Heart right ventricle (tissue), 16 donors: ENCODE measurements at regions not wholly inside any gene's neighbourhood (a gene's known extent, or its start where the extent isn't known, plus 50 kb on each side); places are given as distances from the start of the nearest gene placed in this dataset.

Experiments used
- ATAC-seq, 8 donors: fragments of 200-7000 bp; cut with Tn5 transposase; one replicate each; pipeline ENCODE4 v1.9.1; 2020; ENCODE audit warnings: mild to moderate bottlenecking in 8 of 8, moderate library complexity in 8 of 8, moderate number of reproducible peaks in 1 of 8
- DNase-seq, 2 donors: peaks; one replicate each; pipeline ENCODE4 v3.0.0-alpha.2; 2020
- H3K27ac ChIP-seq, 10 donors: fragments of 200-600 bp; sonication (generic) in 2 of 10; one replicate each; pipeline versions ENCODE4 v1.5.0 to v1.8.0; 2020 to 2022; ENCODE audit warnings: mild to moderate bottlenecking in 3 of 10
- H3K27me3 ChIP-seq, 7 donors: fragments of 200-600 bp; one replicate each; pipeline ENCODE4 v1.8.0; 2021 to 2022; ENCODE audit warnings: mild to moderate bottlenecking in 2 of 7
- H3K36me3 ChIP-seq, 9 donors: fragments of 200-600 bp; sonication (generic) in 1 of 9; one replicate each; pipeline versions ENCODE4 v1.5.0 to v1.8.0; 2020 to 2022; ENCODE audit warnings: mild to moderate bottlenecking in 2 of 9
- H3K4me1 ChIP-seq, 9 donors: fragments of 200-600 bp; sonication (generic) in 1 of 9; one replicate each; pipeline versions ENCODE4 v1.5.0 to v1.8.0; 2020 to 2022; ENCODE audit warnings: mild to moderate bottlenecking in 4 of 9
- H3K4me3 ChIP-seq, 10 donors: fragments of 200-600 bp; sonication (generic) in 2 of 10; one replicate each; pipeline versions ENCODE4 v1.5.0 to v1.8.0; 2020 to 2022; ENCODE audit warnings: mild to moderate bottlenecking in 7 of 10, moderate library complexity in 2 of 10
- H3K9me3 ChIP-seq, 11 donors: fragments of 200-600 bp in 10 of 11; sonication (generic) in 2 of 11; one replicate each; pipeline versions ENCODE4 v1.5.0 to v1.8.0; 2013 to 2022; ENCODE audit warnings: mild to moderate bottlenecking in 2 of 11, control low read depth in 1 of 11, moderate library complexity in 1 of 11
- WGBS, 2 donors: extraction: QIAGEN DNeasy Blood & Tissue Kit; methylation state at CpG; one replicate each; pipeline ENCODE4 v1.1.7; 2013; ENCODE audit warnings: inconsistent platforms in 1 of 2; 5-methylcytosine and 5-hydroxymethylcytosine counted together
- intact Hi-C, 10 donors: fragments of 100-400 bp; cut with DNase I; formaldehyde crosslinking; loops; one replicate each; pipeline versions ENCODE4 v1.11.1 to v1.14.2; 2022
- TF ChIP-seq, protein P1 (sequence below), 9 donors: fragments of 200-600 bp; sonication (generic) in 2 of 9; IDR thresholded peaks; one replicate each; pipeline versions ENCODE4 v1.5.0 to v1.8.0; 2021 to 2022; ENCODE audit warnings: antibody characterized with exemption in 9 of 9, mild to moderate bottlenecking in 5 of 9, moderate library complexity in 1 of 9
- donor health status: Arrhythmogenic right ventricular cardiomyopathy.
- donor health status: ischemic (EF 13 %, LVEDD 7.1; RV severe dilation, severe dysfunction).
- donor health status: healthy with polysubstance abuse.
- donor health status: DM: no; HTN: yes; CAD: no.
- donor health status: DM: no; HTN: no; CAD: no.
- donor health status: ischemic (EF 25% LVEDD 6.9; RV normal size, moderate dysfunction).
- donor health status: ischemic (EF 25% LVEDD 5.7; RV mildly dilated, moderate dysfunction).
- donor health status: healthy.
- donor health status: DM: yes; HTN: yes; CAD: no.
- donor health status: Ischemic cardiomyopathy.
- donor health status: ischemic (EF 35%, LVEDD 5.7; RV mildly dilated, moderate dysfunction).
- donor health status: nonischemic (EF 11% LVEDD 7.7; RV severe dilation, severe dysfunction).
- donor health status: DM: yes; HTN: yes; CAD: no.
- donor health status: PGD.
- donor health status: ischemic (EF 29% LVEDD 5.4; RV normal size, mild dysfunction).
- donor health status: nonischemic (EF 23%, LVEDD 6.1; RV moderate dilation, normal function).

GRCh38 chr14:85175556-85175955 is 354.4 kb upstream of the FLRT2 start:
- TF ChIP-seq, protein P1, sequence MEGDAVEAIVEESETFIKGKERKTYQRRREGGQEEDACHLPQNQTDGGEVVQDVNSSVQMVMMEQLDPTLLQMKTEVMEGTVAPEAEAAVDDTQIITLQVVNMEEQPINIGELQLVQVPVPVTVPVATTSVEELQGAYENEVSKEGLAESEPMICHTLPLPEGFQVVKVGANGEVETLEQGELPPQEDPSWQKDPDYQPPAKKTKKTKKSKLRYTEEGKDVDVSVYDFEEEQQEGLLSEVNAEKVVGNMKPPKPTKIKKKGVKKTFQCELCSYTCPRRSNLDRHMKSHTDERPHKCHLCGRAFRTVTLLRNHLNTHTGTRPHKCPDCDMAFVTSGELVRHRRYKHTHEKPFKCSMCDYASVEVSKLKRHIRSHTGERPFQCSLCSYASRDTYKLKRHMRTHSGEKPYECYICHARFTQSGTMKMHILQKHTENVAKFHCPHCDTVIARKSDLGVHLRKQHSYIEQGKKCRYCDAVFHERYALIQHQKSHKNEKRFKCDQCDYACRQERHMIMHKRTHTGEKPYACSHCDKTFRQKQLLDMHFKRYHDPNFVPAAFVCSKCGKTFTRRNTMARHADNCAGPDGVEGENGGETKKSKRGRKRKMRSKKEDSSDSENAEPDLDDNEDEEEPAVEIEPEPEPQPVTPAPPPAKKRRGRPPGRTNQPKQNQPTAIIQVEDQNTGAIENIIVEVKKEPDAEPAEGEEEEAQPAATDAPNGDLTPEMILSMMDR (IDR thresholded peaks at IDR 0.05), result no peak
- WGBS, 2 donors, result 92 to 93% methylated on average over 1 of the region's 1 CpG
- no peaks in the 10 kb centered on the region for H3K27me3 ChIP-seq
- H3K4me1 ChIP-seq, result no peaks in the 10 kb centered on the region
- no peak for DNase-seq
- H3K9me3 ChIP-seq, result peaks cover 0 to 13% (median 0%) of the 10 kb centered on the region in 11 donors
- ATAC-seq, result no peak
- intact Hi-C loops, result no loop called here
- no peak overlapping the region for H3K4me3 ChIP-seq
- no peak overlapping the region for H3K27ac ChIP-seq
- H3K36me3 ChIP-seq, result no peaks in the 10 kb centered on the region

DNA sequence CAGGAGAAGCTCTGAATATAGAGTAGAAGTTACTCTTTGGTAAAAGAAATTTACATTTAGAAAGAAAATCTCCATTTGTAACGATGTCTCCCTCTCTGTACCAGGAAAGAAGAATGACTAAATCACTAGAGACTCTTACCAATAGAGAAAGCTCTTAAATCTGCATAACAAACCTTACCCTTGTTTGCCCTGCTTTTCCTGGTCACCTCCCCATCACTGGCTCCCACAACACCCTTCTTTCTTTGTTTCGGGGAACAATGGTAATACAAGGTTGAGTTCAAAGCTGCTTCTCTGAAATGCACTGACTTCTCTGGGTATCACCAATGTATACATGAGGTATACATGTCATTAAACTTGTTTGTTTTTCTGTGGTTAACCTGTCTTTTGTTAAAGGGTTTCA is 351.1 kb upstream of the FLRT2 start:
- Histone ChIP-seq H3K4me1 (no peaks in the 10 kb centered on the region), H3K27ac (no peak overlapping the region), H3K27me3 (no peaks in the 10 kb centered on the region), H3K4me3 (no peak overlapping the region), H3K9me3 (peaks cover 0 to 13% (median 0%) of the 10 kb centered on the region in 11 donors), H3K36me3 (no peaks in the 10 kb centered on the region)
- TF ChIP-seq, protein P1 (IDR thresholded peaks at IDR 0.05), result no peak
- WGBS, 2 donors, result 85 to 90% methylated on average over 2 of the region's 2 CpGs
- DNase-seq, result no peak
- ATAC-seq, result no peak
- intact Hi-C loops, result no loop called here

- no peaks in the 10 kb centered on the region for H3K27me3 ChIP-seq
- no peaks in the 10 kb centered on the region for H3K36me3 ChIP-seq
- no peak overlapping the region for H3K27ac ChIP-seq
- ATAC-seq, result no peak
- DNase-seq, result no peak
- TF ChIP-seq, protein P1 (IDR thresholded peaks at IDR 0.05), result no peak
- WGBS, 2 donors, result 87 to 90% methylated on average over 1 of the region's 1 CpG
- intact Hi-C loops, result no loop called here
- no peaks in the 10 kb centered on the region for H3K4me1 ChIP-seq
- H3K4me3 ChIP-seq, result no peak overlapping the region
- peaks cover 0 to 13% (median 0%) of the 10 kb centered on the region in 11 donors for H3K9me3 ChIP-seq
Observed at GRCh38 chr14:85180876-85181275, 349.1 kb upstream of the FLRT2 start.

DNA sequence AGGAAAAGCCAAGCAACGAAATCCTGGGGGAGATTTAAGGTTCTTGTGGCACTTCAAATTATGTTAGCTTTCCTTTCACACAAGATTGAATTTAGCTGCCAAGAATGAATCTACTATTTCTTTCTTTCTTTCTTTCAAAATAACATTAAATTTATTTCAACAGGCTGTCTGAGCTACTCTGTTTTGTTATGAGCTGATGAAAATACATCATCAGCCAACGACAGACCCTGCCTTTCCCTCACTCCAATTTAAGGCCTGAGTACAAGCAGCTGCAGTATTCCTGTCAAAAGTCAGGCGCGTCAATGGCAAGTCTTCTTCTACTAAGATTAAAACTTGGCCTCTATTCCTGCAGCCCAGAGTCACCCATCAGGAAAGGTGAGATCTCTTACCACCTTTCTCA is 347.7 kb upstream of the FLRT2 start:
- 55 to 60% methylated on average over 4 of the region's 4 CpGs for WGBS, 2 donors
- peaks cover 0 to 13% (median 0%) of the 10 kb centered on the region in 11 donors for H3K9me3 ChIP-seq
- TF ChIP-seq, protein P1 (IDR thresholded peaks at IDR 0.05), result no peak
- H3K27me3 ChIP-seq, result no peaks in the 10 kb centered on the region
- no peak overlapping the region for H3K4me3 ChIP-seq
- no peak overlapping the region for H3K27ac ChIP-seq
- ATAC-seq (no peak), DNase-seq (no peak)
- H3K4me1 ChIP-seq, result no peaks in the 10 kb centered on the region
- no peaks in the 10 kb centered on the region for H3K36me3 ChIP-seq
- intact Hi-C loops, result no loop called here
